ENCODE measurements at regions not wholly inside any gene's neighbourhood (a gene's known extent, or its start where the extent isn't known, plus 50 kb on each side); places are given as distances from the start of the nearest gene placed in this dataset.

DNA sequence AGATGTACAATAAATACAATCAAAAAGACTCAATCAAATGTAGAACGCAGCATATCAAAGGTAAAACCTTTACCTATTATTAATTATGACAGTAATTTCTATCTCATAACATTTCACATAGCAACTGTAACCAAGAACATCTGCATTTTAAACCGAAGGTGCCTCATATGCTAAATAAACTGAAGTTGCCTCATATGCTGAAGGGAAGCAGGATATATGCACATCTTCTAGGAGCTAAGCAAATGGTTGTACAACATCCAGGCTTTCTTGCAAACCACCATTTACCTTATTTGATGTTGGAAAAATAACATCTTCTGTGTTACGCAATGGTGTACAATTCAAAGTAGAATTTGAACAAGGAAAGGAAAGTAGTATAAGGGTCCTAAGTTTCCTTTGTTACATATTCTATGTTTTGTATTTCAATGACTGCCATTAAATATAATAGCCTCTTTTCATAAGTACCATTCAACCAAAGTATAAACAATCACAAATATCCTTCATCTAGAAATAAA lies 145.9 kb downstream of the SATB1 start:
- TF ChIP-seq CTCF (IDR thresholded peaks at IDR 0.05; ENCODE audit: insufficient read depth, low read length): no peak
- no peak for DNase-seq (ENCODE audit: low read depth)
- H3K4me3 ChIP-seq (ENCODE audit: low read depth, low read length): no peak overlapping the region

DNA sequence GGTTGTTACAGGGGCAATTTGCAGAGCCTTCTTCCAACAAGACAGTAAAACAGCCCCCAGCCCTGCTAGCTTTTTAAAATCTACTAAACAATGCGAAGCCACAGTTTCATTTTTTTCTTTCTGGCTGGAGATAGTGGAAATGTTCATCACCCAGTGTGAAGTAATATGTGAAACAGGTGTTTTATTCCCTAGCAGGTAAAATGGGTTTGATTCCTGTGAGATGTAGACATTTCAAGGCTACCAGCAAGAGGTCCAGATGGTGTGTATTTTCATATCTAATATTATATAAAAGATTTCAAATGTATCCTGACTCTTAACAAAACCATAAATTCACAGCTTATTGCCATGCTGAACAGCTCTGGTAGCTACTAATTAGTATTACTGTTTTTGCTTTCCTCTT lies 160.3 kb downstream of the SATB1 start:
- no peak for TF ChIP-seq CTCF (IDR thresholded peaks at IDR 0.05; ENCODE audit: insufficient read depth, low read length)
- no peak for DNase-seq (ENCODE audit: low read depth)

DNA sequence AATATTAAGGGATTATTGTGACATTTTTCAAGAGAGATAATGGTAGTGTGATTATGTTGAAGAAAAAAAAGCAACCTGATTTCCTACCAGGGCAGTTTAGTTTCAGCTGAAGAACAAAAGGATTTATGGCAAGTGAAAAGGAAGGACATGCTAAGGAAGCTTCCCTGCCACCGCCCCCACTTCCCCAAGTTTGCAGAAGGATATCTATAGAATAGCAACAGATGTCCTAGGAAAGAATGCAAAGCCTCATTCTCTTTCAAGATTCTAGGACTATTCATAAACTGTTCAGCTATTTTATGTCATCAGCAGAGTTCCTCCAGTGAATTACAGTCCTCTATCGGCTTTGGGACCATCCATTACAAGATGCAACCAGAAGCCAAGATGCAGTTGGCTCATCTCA lies 160.8 kb downstream of the SATB1 start:
- TF ChIP-seq CTCF (IDR thresholded peaks at IDR 0.05; ENCODE audit: insufficient read depth, low read length): no peak
- no peak for DNase-seq (ENCODE audit: low read depth)
- H3K4me3 ChIP-seq (ENCODE audit: low read depth, low read length): no peak overlapping the region

More for the DNA sequence above, 160.3 kb downstream of the SATB1 start:
- no peak overlapping the region for H3K4me3 ChIP-seq (ENCODE audit: low read depth, low read length)

DNA sequence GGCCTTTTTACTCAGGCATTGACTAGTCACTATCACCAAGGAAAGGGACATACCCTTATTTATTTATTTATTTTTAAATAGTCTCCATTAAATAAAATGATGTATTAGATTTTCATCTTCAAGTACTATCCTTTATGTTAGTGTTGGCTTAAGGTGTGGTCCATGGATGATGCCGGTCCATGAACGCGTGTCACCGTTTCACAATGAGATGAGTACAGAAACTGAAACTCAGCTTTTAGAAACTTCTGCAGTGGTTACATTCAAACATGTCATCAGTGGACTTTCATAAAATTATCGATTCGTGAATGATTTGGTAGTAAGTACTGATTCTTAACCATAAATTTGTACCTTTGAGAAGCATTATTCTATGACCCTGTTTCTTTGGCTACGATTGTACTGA lies 166.6 kb downstream of the SATB1 start:
- no peak for TF ChIP-seq CTCF (IDR thresholded peaks at IDR 0.05; ENCODE audit: insufficient read depth, low read length)
- DNase-seq (ENCODE audit: low read depth): no peak
- H3K4me3 ChIP-seq (ENCODE audit: low read depth, low read length): no peak overlapping the region

- DNase-seq (ENCODE audit: low read depth): no peak
- no peak for TF ChIP-seq CTCF (IDR thresholded peaks at IDR 0.05; ENCODE audit: insufficient read depth, low read length)
These were observed 172.6 kb downstream of the SATB1 start for GRCh38 chr3:18252578-18252977.

DNA sequence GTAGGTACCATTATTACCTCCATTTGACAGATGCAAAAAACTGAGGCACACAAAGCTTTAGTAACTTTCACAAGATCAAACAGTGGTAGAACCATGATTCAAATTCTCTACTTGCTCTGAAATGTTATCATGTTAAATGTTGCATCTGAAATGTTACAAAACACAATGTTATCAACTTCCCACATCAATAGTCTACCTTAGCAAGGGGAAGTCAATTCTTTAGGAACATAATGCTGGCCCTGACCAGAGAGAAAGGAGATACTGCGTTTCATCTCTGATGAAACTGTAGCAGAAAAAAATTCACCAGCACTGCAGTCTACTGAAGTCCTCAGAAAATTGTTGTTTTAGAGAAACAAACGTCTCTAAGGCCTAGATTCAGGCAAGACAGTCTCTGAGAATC lies 174.1 kb downstream of the SATB1 start:
- DNase-seq (ENCODE audit: low read depth): no peak
- TF ChIP-seq CTCF (IDR thresholded peaks at IDR 0.05; ENCODE audit: insufficient read depth, low read length): no peak
- no peak overlapping the region for H3K4me3 ChIP-seq (ENCODE audit: low read depth, low read length)

More at GRCh38 chr3:18252578-18252977, 172.6 kb downstream of the SATB1 start:
- H3K4me3 ChIP-seq (ENCODE audit: low read depth, low read length): no peak overlapping the region

GRCh38 chr3:18249126-18249525 lies 176.0 kb downstream of the SATB1 start:
- H3K4me3 ChIP-seq (ENCODE audit: low read depth, low read length): no peak overlapping the region
- TF ChIP-seq CTCF (IDR thresholded peaks at IDR 0.05; ENCODE audit: insufficient read depth, low read length): no peak
- DNase-seq (ENCODE audit: low read depth): no peak
